HCEC 1CT (cell line): ENCODE measurements at regions not wholly inside any gene's neighbourhood (a gene's known extent, or its start where the extent isn't known, plus 50 kb on each side); places are given as distances from the start of the nearest gene placed in this dataset.
"Not testable (repeated sequence)": the region's sequence is repeated elsewhere in the genome, so short reads cannot be mapped to it uniquely, and the experiment has no call there.

Experiments used
- DNase-seq: peaks from one replicate; pipeline ENCODE4 v3.0.0-alpha.2; 2017

GRCh38 chr2:8544171-8544785 lies 137.6 kb upstream of the ID2 start:
- no peak for DNase-seq

- DNase-seq = peak; percentile 39
Observed at GRCh38 chr2:8544786-8545694, 136.8 kb upstream of the ID2 start.

DNA sequence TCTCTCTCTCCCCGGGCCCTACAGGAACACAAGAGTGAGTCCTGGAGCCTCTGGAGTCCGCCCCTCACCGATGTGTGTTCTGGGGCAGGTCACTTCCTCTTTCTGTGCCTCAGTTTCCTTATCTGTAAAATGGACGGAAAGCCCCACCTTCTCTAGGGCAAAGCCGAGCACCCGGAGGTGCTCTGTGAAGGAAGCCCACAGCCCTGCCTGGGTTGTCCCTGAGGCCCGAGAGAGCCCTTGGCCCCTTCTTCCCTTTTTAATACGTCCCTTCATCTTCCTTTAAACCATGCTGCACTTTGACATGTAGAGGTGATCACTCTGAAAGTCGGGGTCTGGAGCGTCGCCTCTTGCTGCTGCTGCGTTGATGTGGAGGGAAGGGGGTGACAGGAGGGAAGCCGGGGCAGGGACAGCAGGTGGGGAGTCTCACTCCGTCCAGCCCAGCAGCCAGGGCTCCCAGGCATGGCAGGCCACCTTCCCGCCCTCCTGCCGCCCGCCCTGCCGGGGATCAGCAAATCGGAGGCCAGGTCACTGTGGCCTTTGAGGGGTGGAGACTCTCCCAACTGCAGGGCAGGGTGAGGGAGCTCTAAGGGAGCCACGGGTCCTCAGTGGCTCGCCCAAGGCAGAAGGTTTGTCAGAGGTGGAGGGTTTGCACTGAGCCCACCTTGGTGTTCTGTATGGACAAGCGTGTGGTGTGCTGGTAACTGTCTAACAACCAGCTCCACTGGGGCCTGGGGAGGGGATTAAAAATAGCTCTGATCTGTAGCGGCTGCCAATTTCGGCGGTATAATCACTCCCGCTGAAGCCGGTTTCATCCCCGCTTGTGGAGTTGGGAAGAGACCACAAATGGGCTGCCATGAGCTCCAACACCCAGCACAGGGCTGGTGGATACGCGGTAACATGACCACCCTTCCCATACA lies 135.9 kb upstream of the ID2 start:
- DNase-seq = no peak

- DNase-seq = no peak
Observed at GRCh38 chr2:8546612-8547283, 135.1 kb upstream of the ID2 start.

- no peak for DNase-seq
Observed at GRCh38 chr2:8547284-8548064, 134.4 kb upstream of the ID2 start.

DNA sequence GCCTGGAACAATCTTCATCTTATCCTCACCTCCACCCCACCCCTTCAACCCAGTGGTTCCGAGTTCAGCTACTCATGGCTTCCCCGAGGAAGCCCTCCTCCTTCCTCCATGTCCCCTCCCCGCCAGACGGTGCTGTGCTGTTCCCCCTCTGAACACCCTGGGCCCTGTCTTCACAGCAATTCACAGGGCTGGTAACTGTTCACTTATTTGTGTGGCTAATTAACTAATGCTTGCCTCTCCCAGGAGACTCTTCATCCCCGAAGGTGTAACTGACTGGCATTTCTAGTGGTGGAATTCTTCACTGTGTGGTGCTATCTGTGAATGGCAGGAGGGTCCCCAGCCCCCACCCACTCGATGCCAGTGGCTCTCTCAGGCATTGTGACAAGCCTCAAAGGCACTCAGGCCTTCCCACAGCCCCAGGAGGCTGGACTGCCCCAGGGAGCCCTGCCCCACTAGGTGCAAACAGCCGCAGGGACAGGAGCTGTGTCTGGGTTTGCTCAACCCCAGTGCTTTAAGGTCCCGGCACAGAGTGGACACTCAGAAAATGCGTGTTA lies 133.7 kb upstream of the ID2 start:
- no peak for DNase-seq

DNA sequence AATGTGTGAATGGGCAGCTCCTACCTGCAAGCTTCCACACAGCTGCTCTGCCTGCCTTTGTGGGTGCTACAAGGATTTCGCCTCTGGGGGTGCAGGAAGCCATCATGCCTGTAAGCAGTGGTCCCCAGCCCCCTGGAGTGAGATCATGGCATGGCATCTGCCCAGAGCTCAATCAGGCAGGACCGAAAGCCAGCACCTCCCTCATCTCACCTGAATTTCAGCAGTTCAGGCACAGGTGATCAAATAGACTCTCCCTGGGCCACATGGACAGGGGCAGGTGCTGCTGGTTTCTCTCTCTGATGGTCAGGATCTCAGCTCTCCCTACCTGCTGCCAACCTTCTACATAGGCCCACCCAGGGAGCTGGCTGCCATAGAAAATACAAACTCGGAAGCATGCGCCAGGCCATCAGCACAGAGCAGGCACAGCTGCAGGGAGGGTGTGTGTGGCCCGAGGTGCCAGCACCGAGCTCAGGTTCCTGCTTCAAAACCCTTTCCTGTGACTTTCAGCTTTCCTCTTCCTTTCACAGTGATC lies 133.2 kb upstream of the ID2 start:
- no peak for DNase-seq

DNA sequence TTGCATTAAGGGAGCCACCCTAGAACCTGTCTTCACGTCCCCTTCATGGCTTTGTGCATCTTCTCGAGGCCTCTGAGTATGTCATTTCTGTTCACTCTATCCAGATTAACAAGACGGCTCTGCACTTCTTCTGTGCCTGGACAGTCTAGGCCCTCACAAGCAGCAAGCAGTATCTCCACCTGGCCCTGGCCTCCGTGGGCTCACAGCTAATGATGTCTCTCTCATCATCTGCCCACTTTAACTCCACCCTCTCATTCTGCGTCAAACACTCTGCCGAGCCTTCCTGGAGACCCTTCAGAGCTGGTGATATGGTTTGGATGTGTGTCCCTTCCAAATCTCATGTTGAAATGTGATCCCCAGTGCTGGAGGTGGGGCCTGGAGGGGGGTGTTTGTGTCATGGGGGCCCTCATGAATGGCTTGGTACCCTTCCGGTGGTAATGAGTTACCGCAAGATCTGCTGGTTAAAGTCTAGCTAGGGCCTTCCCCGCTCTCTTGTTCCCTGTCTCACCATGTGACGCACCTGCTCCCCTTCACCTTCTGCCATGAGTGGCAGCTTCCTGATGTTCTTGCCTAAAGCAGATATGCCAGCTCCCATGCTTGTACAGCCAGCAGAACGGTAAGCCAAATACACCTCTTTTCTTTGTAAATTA lies 132.5 kb upstream of the ID2 start:
- DNase-seq = no peak

GRCh38 chr2:8549942-8550341 lies 131.9 kb upstream of the ID2 start:
- no peak for DNase-seq

DNA sequence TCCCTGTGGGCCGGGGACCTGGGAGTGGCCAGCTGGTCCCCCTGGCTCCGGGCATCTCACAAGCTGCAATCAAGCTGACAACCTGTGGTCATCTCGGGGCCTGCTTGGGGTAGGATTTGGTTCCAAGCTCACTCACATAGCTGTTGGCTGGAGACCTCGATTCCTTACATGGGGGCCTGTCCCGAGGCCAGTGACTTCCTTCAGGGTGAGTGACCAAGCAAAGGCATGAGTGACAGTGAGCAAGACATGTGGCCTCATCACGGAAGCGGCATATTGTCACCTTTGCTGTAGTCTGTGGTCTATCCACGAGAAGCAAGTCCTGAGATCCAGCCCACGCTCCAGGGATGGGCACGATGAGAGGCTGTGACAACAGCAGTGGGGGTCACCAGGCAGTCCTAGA lies 131.4 kb upstream of the ID2 start:
- no peak for DNase-seq

DNA sequence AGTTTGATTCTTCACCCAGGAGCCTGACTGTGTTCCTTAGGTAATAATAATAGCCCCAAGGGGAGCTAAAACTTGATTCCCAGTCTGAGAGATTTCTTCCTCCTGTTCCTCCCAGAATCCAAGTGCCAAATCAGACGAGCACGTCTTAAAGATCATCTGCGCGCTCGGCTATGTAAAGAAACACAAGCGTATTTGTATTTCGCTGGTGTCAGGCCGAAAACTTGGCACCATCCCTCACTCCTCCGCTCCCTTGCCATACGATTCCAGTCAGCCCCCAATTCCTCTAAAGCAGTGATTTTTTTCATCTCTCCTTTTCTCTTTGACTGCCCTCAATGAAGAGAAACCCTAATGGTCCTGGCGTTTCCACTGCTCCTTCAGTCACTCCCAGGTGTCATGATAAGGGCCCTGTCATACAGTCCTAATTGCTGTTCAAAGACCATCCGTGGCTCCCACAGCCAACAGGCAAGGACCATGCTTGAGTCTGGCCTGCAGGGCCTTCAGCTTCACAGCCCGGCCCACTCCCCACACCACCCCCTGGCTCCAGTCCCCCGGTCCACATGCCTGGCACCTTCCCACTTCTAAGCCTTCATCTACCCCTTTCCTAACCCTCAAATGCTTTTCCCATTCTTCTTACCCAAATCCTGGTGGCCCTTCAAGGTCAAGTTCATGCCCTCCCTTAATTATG lies 130.8 kb upstream of the ID2 start:
- DNase-seq = no peak

DNA sequence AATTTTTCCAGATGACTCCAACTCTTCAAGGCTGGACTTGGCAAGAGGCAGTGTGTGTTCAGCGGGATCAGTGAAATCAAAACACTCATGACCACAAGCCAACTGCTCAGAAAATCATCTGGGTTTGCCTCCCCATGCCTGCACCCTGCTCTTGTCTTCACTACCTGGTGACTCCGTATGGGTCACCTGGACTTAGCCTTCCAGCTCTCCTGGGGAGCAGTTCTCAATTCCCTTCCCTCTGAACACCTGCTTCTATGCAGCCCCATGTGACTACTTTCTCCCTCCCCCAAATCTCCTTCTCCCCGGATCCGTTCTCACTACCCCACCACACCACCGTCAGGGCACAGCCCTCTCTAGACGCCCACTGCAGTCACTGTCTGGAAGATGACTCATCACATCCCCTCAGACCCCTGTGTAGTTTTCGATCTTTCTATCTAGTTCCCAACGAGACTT lies 130.2 kb upstream of the ID2 start:
- no peak for DNase-seq

- no peak for DNase-seq
Observed at GRCh38 chr2:8552293-8552801, 129.5 kb upstream of the ID2 start.

- no peak for DNase-seq
Observed at GRCh38 chr2:8553643-8554042, 128.2 kb upstream of the ID2 start.

DNA sequence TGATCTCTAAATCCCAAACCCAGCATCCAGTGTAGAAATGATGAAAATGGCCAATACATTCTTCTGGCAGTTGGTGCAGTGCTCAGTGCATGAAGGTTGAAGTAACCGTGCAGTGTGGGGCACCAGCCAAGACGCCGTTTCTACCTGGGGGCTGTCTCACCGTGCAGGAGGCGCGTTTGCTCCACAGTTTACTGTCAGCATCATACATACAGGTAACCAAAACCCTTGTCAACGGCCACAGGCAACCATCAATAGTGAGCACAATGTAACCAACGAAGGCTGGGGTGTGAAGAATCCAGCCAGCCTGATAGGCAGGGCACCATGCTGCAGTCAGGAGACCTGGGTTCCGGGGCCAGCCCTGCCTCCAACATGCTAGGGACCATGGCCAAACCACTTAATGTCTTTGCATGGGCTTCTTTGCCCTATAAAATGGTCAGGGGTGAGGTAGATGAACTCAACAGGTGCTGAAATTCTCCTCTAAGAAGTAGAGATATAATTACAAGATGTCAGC lies 127.5 kb upstream of the ID2 start:
- DNase-seq = no peak

DNA sequence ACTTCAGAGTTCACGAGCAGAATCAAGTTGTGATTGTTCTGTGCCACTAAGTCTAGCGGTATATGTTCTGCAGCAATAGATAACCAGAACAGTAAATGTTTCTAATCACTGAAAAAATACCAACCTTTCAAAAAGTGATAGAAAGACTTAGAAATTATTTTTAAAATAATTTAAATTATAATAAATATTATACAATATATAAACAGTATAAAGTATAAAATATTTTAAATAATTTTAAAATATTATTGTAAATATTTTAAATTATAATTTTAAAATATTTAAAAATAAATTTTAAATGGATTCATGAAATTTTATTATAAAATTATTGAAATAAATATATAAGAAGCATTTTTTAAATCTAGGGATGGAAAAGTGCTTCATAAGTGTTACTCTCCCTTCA lies 126.3 kb upstream of the ID2 start:
- no peak for DNase-seq

DNA sequence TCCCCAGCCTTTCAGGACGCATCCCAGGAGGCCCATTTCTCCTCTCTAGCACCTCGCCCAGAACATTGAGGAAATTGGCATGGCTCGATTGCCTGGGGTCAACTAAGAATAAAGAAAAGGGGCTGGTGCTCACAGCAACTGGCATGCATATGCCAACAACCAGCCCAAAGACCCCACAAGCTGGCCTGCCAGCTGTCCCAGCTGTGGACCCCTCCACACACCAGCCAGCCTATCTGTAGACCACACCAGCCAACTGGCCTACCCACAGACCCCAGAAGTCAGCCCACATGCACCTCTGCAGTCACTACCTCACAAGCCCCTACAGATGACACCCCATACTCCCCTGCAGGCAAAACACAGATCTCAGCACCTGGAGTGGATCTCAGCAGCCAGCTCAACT lies 123.8 kb upstream of the ID2 start:
- no peak for DNase-seq

- DNase-seq = no peak
Observed at GRCh38 chr2:8558956-8559355, 122.9 kb upstream of the ID2 start.

GRCh38 chr2:8559805-8560204 lies 122.1 kb upstream of the ID2 start:
- DNase-seq = no peak

DNA sequence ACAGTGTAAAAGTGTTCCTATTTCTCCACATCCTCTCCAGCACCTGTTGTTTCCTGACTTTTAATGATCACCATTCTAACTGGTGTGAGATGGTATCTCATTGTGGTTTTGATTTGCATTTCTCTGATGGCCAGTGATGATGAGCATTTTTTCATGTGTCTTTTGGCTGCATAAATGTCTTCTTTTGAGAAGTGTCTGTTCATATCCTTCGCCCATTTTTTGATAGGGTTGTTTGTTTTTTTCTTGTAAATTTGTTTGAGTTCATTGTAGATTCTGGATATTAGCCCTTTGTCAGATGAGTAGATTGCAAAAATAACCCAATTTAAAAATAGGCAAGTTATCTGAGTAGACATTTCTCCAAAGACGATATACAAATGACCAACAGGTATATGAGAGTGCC lies 120.2 kb upstream of the ID2 start:
- not testable (repeated sequence) for DNase-seq
